Spleen (tissue), 7 donors: ENCODE measurements at regions not wholly inside any gene's neighbourhood (a gene's known extent, or its start where the extent isn't known, plus 50 kb on each side); places are given as distances from the start of the nearest gene placed in this dataset.

Experiments used
- POLR2A ChIP-seq, 3 donors: fragments of 450-650 bp; IDR thresholded peaks; one replicate each; pipeline ENCODE4 v1.5.1; 2017; ENCODE audit warnings: antibody characterized with exemption in 3 of 3, mild to moderate bottlenecking in 1 of 3
- POLR2AphosphoS5 ChIP-seq, 3 donors: sonication (generic); formaldehyde crosslinking; IDR thresholded peaks; one replicate each; pipeline ENCODE4 v1.5.1; 2017; ENCODE audit warnings: antibody characterized with exemption in 3 of 3
- TF ChIP-seq, protein P1 (sequence below), 11 experiments: fragments of 200-600 bp in 7 of 11; fragments of 450-650 bp in 4 of 11; sonication (generic) in 4 of 11; IDR thresholded peaks in 8 of 11; conservative IDR thresholded peaks in 3 of 11; 1 replicate in 7 of 11; 2 replicates in 4 of 11; pipeline versions ENCODE4 v1.4.0 to v1.8.0; 2016 to 2021; ENCODE audit warnings: antibody characterized with exemption in 11 of 11, inconsistent platforms in 4 of 11, mild to moderate bottlenecking in 1 of 11
- donor health status: DM: no; HTN: no; CAD: no; lungs with moderate emphysema.
- donor health status: DM: no; HTN: no; CAD: no.
- donor health status: DM: no; HTN: no; CAD: no.

DNA sequence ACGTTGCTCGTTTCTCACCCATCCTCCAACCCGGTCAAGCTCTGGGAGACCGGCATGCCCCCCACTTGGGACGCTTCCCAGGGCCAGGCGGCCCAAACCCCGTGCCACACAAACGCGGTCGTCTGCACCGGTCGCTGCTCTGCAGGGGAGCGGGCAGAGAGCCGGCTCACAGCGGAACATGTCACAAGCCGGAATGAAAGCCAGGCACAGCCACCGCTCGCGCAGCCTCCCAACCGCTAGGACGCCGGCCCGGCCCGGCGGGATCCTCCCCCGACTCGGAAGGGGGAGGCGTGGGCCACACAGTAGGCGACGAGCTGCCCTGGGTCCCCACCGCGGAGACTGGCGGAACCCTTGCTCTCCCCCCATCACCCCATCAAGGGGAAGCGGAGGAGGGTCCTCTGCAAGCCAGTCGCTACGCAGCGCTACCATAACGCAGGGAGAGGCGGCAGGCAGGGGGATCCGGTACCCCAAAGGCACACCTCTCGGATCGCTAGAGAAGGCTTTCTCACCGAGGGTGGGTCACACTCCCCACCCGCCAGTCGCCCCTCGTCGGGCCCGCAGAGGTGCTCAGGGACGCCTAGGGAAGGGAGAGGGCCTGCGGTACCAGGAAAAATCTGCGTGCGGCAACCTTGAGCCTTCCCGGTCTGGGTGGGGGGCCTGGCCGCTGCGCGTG is 768.4 kb upstream of the DEFB115 start:
- TF ChIP-seq, protein P1, sequence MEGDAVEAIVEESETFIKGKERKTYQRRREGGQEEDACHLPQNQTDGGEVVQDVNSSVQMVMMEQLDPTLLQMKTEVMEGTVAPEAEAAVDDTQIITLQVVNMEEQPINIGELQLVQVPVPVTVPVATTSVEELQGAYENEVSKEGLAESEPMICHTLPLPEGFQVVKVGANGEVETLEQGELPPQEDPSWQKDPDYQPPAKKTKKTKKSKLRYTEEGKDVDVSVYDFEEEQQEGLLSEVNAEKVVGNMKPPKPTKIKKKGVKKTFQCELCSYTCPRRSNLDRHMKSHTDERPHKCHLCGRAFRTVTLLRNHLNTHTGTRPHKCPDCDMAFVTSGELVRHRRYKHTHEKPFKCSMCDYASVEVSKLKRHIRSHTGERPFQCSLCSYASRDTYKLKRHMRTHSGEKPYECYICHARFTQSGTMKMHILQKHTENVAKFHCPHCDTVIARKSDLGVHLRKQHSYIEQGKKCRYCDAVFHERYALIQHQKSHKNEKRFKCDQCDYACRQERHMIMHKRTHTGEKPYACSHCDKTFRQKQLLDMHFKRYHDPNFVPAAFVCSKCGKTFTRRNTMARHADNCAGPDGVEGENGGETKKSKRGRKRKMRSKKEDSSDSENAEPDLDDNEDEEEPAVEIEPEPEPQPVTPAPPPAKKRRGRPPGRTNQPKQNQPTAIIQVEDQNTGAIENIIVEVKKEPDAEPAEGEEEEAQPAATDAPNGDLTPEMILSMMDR (IDR thresholded peaks at IDR 0.05 in 8 of 11, conservative IDR thresholded peaks at IDR 0.05 in 3 of 11): no peak
- TF ChIP-seq POLR2AphosphoS5 (IDR thresholded peaks at IDR 0.05): no peak
- no peak for TF ChIP-seq POLR2A (IDR thresholded peaks at IDR 0.05)
